H1 (cell line): ENCODE measurements at regions not wholly inside any gene's neighbourhood (a gene's known extent, or its start where the extent isn't known, plus 50 kb on each side); places are given as distances from the start of the nearest gene placed in this dataset.

Experiments used
- TF ChIP-seq, protein P1 (sequence below): fragments of 300-600 bp; sonication (generic); IDR thresholded peaks from 2 replicates; pipeline ENCODE4 v1.7.1; 2012; ENCODE audit warnings: low read length, moderate library complexity, mild to moderate bottlenecking, inconsistent platforms; ENCODE audit not compliant: insufficient replicate concordance

DNA sequence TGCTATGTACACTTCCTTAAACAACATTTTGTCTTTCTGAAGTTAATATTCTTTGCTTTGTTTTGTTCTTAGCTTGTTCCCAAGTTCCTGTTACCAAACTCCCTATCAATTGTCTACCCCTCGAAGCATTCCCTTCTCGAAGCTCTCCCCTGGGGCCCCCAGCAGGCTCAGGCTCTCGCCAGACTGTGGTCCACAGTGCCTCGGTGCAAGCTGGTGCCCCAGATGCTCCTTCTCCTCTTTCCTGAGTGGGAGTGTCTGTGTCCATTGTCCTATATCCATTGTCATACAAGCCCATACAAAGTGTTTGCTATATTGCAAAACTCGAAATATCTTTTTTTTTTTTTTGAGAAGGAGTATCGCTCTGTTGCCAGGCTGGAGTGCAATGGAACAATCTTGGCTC, 51.7 kb upstream of the RTL6 start (continued):
- TF ChIP-seq, protein P1, sequence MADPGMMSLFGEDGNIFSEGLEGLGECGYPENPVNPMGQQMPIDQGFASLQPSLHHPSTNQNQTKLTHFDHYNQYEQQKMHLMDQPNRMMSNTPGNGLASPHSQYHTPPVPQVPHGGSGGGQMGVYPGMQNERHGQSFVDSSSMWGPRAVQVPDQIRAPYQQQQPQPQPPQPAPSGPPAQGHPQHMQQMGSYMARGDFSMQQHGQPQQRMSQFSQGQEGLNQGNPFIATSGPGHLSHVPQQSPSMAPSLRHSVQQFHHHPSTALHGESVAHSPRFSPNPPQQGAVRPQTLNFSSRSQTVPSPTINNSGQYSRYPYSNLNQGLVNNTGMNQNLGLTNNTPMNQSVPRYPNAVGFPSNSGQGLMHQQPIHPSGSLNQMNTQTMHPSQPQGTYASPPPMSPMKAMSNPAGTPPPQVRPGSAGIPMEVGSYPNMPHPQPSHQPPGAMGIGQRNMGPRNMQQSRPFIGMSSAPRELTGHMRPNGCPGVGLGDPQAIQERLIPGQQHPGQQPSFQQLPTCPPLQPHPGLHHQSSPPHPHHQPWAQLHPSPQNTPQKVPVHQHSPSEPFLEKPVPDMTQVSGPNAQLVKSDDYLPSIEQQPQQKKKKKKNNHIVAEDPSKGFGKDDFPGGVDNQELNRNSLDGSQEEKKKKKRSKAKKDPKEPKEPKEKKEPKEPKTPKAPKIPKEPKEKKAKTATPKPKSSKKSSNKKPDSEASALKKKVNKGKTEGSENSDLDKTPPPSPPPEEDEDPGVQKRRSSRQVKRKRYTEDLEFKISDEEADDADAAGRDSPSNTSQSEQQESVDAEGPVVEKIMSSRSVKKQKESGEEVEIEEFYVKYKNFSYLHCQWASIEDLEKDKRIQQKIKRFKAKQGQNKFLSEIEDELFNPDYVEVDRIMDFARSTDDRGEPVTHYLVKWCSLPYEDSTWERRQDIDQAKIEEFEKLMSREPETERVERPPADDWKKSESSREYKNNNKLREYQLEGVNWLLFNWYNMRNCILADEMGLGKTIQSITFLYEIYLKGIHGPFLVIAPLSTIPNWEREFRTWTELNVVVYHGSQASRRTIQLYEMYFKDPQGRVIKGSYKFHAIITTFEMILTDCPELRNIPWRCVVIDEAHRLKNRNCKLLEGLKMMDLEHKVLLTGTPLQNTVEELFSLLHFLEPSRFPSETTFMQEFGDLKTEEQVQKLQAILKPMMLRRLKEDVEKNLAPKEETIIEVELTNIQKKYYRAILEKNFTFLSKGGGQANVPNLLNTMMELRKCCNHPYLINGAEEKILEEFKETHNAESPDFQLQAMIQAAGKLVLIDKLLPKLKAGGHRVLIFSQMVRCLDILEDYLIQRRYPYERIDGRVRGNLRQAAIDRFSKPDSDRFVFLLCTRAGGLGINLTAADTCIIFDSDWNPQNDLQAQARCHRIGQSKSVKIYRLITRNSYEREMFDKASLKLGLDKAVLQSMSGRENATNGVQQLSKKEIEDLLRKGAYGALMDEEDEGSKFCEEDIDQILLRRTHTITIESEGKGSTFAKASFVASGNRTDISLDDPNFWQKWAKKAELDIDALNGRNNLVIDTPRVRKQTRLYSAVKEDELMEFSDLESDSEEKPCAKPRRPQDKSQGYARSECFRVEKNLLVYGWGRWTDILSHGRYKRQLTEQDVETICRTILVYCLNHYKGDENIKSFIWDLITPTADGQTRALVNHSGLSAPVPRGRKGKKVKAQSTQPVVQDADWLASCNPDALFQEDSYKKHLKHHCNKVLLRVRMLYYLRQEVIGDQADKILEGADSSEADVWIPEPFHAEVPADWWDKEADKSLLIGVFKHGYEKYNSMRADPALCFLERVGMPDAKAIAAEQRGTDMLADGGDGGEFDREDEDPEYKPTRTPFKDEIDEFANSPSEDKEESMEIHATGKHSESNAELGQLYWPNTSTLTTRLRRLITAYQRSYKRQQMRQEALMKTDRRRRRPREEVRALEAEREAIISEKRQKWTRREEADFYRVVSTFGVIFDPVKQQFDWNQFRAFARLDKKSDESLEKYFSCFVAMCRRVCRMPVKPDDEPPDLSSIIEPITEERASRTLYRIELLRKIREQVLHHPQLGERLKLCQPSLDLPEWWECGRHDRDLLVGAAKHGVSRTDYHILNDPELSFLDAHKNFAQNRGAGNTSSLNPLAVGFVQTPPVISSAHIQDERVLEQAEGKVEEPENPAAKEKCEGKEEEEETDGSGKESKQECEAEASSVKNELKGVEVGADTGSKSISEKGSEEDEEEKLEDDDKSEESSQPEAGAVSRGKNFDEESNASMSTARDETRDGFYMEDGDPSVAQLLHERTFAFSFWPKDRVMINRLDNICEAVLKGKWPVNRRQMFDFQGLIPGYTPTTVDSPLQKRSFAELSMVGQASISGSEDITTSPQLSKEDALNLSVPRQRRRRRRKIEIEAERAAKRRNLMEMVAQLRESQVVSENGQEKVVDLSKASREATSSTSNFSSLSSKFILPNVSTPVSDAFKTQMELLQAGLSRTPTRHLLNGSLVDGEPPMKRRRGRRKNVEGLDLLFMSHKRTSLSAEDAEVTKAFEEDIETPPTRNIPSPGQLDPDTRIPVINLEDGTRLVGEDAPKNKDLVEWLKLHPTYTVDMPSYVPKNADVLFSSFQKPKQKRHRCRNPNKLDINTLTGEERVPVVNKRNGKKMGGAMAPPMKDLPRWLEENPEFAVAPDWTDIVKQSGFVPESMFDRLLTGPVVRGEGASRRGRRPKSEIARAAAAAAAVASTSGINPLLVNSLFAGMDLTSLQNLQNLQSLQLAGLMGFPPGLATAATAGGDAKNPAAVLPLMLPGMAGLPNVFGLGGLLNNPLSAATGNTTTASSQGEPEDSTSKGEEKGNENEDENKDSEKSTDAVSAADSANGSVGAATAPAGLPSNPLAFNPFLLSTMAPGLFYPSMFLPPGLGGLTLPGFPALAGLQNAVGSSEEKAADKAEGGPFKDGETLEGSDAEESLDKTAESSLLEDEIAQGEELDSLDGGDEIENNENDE = no peak
